T-helper 2 cell treated with Interferon-gamma antibody and Interleukin-4, amounts not matched to agents 5 μg/mL and 100 μg/mL, for 36 hours (primary cell): ENCODE measurements at regions not wholly inside any gene's neighbourhood (a gene's known extent, or its start where the extent isn't known, plus 50 kb on each side); places are given as distances from the start of the nearest gene placed in this dataset.
"Not testable (repeated sequence)": the region's sequence is repeated elsewhere in the genome, so short reads cannot be mapped to it uniquely, and the experiment has no call there.

Experiments
- DNase-seq: peaks from one replicate; pipeline ENCODE4 v3.0.0; 2021; ENCODE audit warnings: low spot score
- H3K27ac Mint-ChIP-seq: one replicate; pipeline ENCODE4 v1.8.0; 2021; ENCODE audit warnings: mild to moderate bottlenecking, mixed read lengths
- H3K27me3 Mint-ChIP-seq: one replicate; pipeline ENCODE4 v1.8.0; 2021; ENCODE audit warnings: low read depth, mixed read lengths
- H3K36me3 Mint-ChIP-seq: one replicate; pipeline ENCODE4 v1.8.0; 2021; ENCODE audit warnings: low read depth, mixed read lengths
- H3K4me1 Mint-ChIP-seq: one replicate; pipeline ENCODE4 v1.8.0; 2021; ENCODE audit warnings: low read depth, mixed read lengths
- H3K4me3 Mint-ChIP-seq: one replicate; pipeline ENCODE4 v1.8.0; 2022; ENCODE audit warnings: mild to moderate bottlenecking, moderate library complexity, mixed read lengths
- H3K9me3 Mint-ChIP-seq: one replicate; pipeline ENCODE4 v1.8.0; 2021; ENCODE audit warnings: mixed read lengths

DNA sequence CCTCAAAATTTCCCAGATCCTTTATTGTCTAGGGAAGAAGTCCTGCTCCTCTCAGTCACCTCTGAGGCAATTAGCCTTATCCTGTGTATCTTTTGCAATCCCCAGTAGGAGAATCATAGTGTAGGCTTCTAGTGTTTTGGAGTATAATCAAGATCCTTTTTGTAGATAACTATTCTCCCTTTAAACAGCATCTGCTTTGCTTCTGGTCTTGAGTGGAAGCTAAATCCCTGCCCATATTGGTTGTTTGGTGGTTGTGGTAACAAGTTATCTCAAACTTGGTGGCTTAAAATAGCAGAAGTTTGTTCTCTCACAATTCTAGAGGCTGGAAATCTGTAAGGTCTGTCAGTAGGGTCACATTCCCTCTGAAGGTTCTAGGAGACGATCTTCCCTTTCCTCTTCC, 217.5 kb upstream of the RASGRP1 start:
- H3K27me3 Mint-ChIP-seq, result peaks cover 3% of the 10 kb centered on the region
- H3K9me3 Mint-ChIP-seq, result no peaks in the 10 kb centered on the region
- H3K4me3 Mint-ChIP-seq, result no peak overlapping the region
- no peak for DNase-seq
- H3K4me1 Mint-ChIP-seq, result no peaks in the 10 kb centered on the region
- H3K27ac Mint-ChIP-seq, result no peak overlapping the region
- no peaks in the 10 kb centered on the region for H3K36me3 Mint-ChIP-seq

DNA sequence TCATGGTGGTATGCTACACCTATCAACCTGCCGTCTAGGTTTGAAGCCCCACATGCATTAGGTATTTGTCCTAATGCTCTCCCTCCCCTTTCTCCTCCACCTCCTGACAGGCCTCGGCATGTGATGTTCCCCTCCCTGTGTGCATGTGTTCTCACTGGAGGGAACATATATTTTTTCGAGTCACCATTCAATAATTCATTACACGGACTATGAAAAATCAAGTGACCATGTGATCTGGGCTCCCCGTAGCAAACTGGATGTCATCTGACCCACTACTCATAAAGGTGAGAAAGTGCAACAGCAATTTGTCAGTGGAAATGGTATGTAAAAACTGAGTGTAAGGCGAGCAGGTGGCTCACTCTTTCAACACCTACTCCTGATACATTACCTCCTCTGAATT, 224.3 kb upstream of the RASGRP1 start:
- DNase-seq, result no peak
- no peaks in the 10 kb centered on the region for H3K27me3 Mint-ChIP-seq
- no peak overlapping the region for H3K4me3 Mint-ChIP-seq
- no peaks in the 10 kb centered on the region for H3K36me3 Mint-ChIP-seq
- H3K9me3 Mint-ChIP-seq, result no peaks in the 10 kb centered on the region
- no peaks in the 10 kb centered on the region for H3K4me1 Mint-ChIP-seq
- H3K27ac Mint-ChIP-seq, result no peak overlapping the region

DNA sequence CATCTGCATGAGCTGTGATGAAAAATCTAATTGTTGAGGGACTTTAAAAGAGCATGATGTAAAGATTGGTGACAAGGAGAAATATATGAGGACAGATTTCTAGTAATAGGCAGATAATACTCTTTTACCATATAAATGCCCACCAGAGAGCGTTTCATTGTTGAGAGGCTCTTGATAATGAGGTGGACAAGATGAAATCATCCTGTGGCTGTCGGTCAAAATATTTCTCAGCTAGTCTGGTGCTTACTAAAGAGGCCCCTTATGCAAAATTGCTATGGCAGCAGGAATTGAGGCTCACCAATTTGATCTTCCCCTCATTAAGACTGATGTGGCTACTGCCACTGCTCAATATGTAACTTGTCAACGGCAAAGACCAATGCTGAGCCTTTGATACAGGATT, 225.0 kb upstream of the RASGRP1 start:
- Mint-ChIP-seq H3K36me3 (no peaks in the 10 kb centered on the region), H3K4me3 (no peak overlapping the region), H3K27me3 (peaks cover 2% of the 10 kb centered on the region), H3K9me3 (no peaks in the 10 kb centered on the region), H3K4me1 (no peaks in the 10 kb centered on the region), H3K27ac (no peak overlapping the region)
- DNase-seq, result no peak

DNA sequence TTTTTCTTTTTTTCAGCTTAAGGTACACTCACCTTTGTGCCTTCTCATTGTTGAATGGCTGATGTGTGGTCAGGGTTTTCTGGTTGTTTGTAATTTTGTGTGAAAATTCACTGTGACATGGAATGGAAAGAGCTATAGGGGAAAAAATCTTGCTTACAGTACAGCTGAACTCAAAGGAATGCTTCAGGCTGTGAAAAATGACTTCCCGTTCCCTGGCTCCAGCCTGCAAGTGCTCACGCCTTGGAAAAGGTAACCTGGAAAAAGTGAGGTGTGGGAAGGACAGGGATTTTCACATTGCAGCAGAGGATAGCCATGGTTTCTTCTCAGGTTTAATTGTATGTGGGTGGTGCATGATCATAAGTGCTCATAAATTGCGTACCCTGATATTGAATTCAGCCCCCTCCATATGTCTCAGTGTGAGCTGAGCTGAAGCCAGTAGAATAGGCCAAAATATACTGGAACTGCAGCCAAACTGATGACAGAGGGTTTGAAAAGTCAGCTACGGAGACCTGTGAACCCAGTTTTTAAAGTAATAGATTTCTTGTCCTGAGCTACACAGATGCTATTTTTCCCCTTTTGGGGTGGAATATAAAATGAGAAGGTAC, 228.7 kb upstream of the RASGRP1 start:
- Mint-ChIP-seq H3K4me3 (no peak overlapping the region), H3K27me3 (peaks cover 10% of the 10 kb centered on the region), H3K4me1 (no peaks in the 10 kb centered on the region), H3K36me3 (no peaks in the 10 kb centered on the region), H3K27ac (no peak overlapping the region), H3K9me3 (no peaks in the 10 kb centered on the region)
- no peak for DNase-seq

DNA sequence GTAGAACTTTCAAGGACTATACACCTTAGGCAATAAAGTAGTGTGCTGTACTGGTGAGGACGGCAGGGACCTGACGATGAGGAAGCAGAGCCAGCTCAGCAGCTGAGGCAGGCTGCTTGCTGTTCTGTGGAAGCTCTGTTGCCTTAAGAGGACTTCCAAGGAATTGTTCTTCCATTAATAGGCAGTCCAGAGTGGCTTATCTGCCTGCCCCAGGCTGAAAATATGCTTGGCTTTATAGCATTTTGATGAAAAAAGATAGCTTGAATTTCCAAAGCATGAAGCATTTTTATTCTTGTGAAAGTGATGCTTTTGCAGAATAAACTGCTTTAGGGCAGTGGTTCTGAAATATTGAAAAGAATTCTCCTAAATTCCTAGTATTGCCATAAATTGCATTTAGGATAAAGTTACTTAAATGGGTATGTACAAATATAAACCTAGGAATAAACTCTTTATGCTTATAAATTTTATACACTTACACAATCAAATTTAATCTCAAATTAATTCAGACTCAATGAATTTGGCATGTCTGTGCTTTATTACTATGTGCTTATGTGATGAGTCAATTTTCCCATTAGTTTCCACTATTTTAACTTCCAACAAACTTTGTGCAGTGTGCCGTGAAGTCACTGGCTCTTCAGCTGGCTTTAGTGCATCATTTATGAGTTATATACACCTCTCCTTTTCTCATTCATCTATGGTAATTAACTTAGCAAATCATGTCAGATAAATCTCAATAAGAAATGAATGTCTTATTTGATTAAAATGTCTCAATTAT, 231.0 kb upstream of the RASGRP1 start:
- Mint-ChIP-seq H3K36me3 (no peaks in the 10 kb centered on the region), H3K27ac (no peak overlapping the region), H3K27me3 (peaks cover 21% of the 10 kb centered on the region), H3K9me3 (no peaks in the 10 kb centered on the region), H3K4me1 (no peaks in the 10 kb centered on the region), H3K4me3 (no peak overlapping the region)
- no peak for DNase-seq

DNA sequence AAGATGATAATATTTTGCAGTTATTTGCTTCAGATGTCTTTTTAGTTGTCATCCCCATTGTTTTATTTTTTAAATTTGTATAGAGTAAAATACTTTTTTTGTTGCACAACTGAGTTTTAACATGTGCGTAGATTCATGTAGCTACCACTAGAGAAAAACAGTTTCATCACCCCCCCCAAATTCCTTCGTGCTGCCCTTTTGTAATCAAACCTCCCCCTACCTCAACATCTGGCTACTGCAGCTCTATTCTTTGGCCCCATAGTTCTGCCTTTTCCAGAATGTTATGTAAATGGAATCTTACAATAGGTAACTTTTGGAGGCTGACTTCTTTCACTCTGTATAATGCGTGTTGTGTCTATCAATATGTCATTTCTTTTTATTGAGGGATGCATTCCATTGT, 232.0 kb upstream of the RASGRP1 start:
- H3K4me1 Mint-ChIP-seq, result no peaks in the 10 kb centered on the region
- H3K4me3 Mint-ChIP-seq, result no peak overlapping the region
- no peak for DNase-seq
- H3K36me3 Mint-ChIP-seq, result no peaks in the 10 kb centered on the region
- no peaks in the 10 kb centered on the region for H3K9me3 Mint-ChIP-seq
- H3K27me3 Mint-ChIP-seq, result peaks cover 24% of the 10 kb centered on the region
- no peak overlapping the region for H3K27ac Mint-ChIP-seq

DNA sequence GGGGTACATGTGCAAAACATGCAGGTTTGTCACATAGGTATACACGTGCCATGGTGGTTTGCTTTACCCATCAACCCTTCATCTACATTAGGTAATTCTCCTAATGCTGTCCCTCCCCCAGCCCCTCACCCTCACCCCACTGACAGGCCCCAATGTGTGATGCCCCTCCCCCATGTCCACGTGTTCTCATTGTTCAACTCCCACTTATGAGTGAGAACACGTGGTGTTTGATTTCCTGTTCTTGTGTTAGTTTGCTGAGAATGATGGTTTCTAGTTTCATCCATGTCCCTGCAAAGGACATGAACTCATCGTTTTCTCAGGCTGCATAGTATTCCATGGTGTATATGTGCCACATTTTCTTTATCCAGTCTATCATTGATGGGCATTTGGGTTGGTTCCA, 232.9 kb upstream of the RASGRP1 start:
- H3K27me3 Mint-ChIP-seq, result peaks cover 26% of the 10 kb centered on the region
- not testable (repeated sequence) for H3K4me3 Mint-ChIP-seq, H3K36me3 Mint-ChIP-seq, H3K4me1 Mint-ChIP-seq, DNase-seq, H3K9me3 Mint-ChIP-seq, H3K27ac Mint-ChIP-seq

DNA sequence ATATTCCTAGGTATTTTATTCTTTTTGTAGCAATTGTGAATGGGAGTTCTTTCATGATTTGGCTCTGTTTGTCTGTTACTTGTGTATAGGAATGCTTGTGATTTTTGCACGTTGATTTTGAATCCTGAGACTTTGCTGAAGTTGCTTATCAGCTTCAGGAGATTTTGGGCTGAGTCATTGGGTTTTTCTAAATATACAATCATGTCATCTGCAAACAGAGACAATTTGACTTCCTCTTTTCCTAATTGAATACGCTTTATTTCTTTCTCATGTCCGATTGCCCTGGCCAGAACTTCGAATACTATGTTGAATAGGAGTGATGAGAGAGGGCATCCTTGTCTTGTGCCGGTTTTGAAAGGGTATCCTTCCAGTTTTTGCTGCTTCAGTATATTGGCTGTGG, 234.6 kb upstream of the RASGRP1 start:
- not testable (repeated sequence) for H3K9me3 Mint-ChIP-seq, H3K4me3 Mint-ChIP-seq, H3K27ac Mint-ChIP-seq, H3K4me1 Mint-ChIP-seq, H3K36me3 Mint-ChIP-seq, DNase-seq
- peaks cover 28% of the 10 kb centered on the region for H3K27me3 Mint-ChIP-seq

DNA sequence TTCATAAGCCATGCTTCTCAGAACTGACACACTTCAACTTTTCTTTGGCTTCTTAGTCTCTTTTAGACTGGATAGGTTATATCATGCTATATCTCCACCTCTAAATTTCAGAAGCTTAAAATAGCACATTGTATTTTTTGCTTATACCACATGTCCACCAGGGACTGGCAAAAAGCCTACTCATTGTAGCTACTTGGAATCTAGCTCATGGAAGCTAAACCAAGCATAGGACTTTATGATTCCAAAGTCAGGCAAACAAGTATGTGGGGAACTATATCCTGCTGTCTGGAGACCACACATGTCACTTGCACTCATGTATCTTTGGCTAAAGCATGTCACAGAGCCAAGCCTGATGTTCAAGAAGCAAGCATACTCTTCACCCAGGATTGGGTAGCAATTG, 245.0 kb upstream of the RASGRP1 start:
- H3K4me3 Mint-ChIP-seq, result no peak overlapping the region
- H3K9me3 Mint-ChIP-seq, result no peaks in the 10 kb centered on the region
- no peak overlapping the region for H3K27ac Mint-ChIP-seq
- H3K4me1 Mint-ChIP-seq, result no peaks in the 10 kb centered on the region
- DNase-seq, result no peak
- peaks cover 6% of the 10 kb centered on the region for H3K27me3 Mint-ChIP-seq
- no peaks in the 10 kb centered on the region for H3K36me3 Mint-ChIP-seq

DNA sequence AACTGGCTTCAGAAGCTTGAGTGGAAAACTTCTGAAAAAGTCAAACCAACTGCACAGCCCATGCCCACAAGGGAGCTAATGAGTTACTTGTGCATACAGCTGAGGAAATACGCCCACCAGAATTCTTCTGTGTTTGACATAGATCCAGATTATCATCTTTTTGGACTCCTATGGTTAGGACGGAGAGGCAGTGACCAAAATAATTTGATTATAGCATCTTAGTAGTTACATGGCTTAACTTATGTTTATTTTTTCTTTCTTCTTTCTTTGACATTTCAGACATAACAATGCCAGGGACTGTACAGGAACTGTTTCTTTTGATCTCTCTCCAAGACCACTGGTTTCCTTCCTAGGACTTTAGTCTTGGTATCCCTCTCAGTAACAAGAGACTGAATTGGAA, 246.1 kb upstream of the RASGRP1 start:
- Mint-ChIP-seq H3K4me3 (no peak overlapping the region), H3K27me3 (peaks cover 6% of the 10 kb centered on the region), H3K27ac (no peak overlapping the region), H3K9me3 (no peaks in the 10 kb centered on the region), H3K36me3 (no peaks in the 10 kb centered on the region), H3K4me1 (no peaks in the 10 kb centered on the region)
- DNase-seq, result no peak

DNA sequence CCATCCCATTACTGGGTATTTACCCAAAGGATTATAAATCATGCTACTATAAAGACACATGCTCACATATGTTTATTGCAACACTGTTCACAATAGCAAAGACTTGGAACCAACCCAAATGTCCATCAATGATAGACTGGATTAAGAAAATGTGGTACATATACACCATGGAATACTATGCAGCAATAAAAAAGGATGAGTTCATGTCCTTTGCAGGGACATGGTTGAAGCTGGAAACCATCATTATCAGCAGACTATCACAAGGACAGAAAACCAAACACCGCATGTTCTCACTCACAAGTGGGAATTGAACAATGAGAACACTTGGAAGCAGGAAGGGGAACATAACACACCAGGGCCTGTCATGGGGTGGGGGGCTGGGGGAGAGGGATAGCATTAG, 249.6 kb upstream of the RASGRP1 start:
- DNase-seq, H3K4me3 Mint-ChIP-seq: not testable (repeated sequence)

DNA sequence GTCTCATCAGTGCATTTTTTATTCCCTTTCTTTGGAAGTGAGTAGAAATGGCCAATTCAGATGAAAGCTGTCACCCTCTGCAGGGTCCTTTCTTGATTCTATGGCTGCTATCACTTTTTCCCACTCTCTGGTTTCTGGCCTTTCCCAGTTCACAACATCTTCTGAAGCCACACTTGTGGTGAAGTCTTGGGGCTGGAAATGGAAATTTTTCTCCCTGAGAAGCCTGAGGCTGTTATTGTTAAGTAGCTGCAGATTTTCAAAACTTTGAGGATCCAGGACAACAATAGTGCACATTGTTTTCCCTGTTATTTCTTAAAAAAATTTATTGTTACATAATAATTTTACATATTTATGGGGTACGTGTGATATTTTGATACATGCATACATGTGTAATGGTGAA, 250.3 kb upstream of the RASGRP1 start:
- H3K36me3 Mint-ChIP-seq, result no peaks in the 10 kb centered on the region
- H3K9me3 Mint-ChIP-seq, result no peaks in the 10 kb centered on the region
- peaks cover 6% of the 10 kb centered on the region for H3K27me3 Mint-ChIP-seq
- DNase-seq, result no peak
- H3K27ac Mint-ChIP-seq, result no peak overlapping the region
- H3K4me3 Mint-ChIP-seq, result no peak overlapping the region
- peaks cover 4% of the 10 kb centered on the region for H3K4me1 Mint-ChIP-seq

More for the DNA sequence above, 249.6 kb upstream of the RASGRP1 start:
- not testable (repeated sequence) for H3K36me3 Mint-ChIP-seq, H3K4me1 Mint-ChIP-seq, H3K27ac Mint-ChIP-seq, H3K9me3 Mint-ChIP-seq, H3K27me3 Mint-ChIP-seq

DNA sequence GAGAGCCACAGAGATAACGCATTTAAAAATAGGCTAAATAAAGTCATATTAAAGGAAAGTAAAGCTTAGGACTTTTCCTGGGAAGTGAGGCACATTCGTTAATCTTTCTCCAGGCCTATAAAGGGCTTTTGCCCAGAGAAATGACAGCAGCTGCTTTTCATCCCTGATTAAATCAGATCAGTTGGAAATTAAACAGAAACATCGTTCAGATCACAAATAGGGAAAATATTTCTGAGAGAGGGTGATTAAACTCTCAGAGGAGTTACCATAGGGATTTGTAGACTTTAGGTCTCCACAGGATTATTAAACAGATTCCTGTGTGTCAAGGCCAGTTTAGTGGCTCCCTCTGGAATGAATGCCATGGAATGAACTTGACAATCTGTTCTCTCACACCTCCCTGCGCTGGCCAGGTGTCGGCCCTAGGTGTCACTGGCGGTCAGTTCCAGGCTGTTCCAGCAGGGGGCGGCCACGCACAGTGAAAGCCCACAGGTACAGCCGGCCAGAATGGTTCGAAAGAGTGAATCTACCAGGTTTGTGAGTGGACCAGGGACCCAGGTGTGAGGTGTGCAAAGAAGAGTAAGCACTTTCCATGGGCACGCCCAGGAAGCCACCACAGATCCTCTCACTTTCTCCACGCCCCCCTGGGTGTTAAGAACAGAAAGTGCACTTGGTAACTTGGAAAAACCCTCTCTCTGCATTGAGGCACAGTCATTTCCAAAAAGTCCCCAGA, 253.0 kb upstream of the RASGRP1 start:
- peak; percentile 70 for DNase-seq
- Mint-ChIP-seq H3K4me3 (no peak overlapping the region), H3K4me1 (peaks cover 4% of the 10 kb centered on the region)

DNA sequence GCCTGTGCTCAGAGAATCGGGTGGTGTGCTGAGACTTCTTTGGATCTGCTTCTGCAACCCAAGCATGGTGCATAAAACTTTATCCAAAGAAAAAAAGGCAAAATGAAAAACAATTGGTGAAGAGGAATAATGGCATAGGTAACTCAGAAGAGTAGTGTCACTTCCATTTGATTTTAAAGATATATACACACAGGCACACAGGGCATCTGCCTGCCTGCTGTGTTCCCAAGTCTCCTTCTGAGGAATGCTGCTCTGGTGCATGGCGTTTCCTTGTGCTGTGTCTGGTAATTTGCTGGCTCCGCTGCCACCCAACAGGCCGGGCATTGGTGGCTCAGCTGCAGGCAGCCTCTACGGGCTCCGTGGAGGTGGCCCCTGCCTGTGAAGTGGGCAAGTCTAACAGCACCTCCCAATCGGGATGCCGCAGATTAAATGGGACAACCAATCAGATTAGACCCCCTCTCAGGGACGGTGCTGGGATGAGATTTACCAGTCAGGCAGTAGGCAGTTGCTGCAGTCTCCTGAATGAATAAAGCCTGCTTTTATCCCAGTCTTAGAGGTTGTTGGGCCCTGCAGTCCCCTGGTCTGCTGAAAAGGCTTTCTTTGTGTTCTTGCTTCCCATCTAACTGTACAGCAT, 253.7 kb upstream of the RASGRP1 start:
- H3K27me3 Mint-ChIP-seq, result no peaks in the 10 kb centered on the region
- H3K36me3 Mint-ChIP-seq, result no peaks in the 10 kb centered on the region
- H3K4me1 Mint-ChIP-seq, result peaks cover 4% of the 10 kb centered on the region
- DNase-seq, result no peak
- no peaks in the 10 kb centered on the region for H3K9me3 Mint-ChIP-seq
- H3K4me3 Mint-ChIP-seq, result no peak overlapping the region
- no peak overlapping the region for H3K27ac Mint-ChIP-seq

More for the DNA sequence above, 253.0 kb upstream of the RASGRP1 start:
- Mint-ChIP-seq H3K9me3 (no peaks in the 10 kb centered on the region), H3K36me3 (no peaks in the 10 kb centered on the region), H3K27ac (no peak overlapping the region), H3K27me3 (peaks cover 2% of the 10 kb centered on the region)
